ENCODE measurements at regions not wholly inside any gene's neighbourhood (a gene's known extent, or its start where the extent isn't known, plus 50 kb on each side); places are given as distances from the start of the nearest gene placed in this dataset.

GRCh38 chr10:83648201-83648600 is 491.1 kb upstream of the GHITM start:
- TF ChIP-seq, protein P1, sequence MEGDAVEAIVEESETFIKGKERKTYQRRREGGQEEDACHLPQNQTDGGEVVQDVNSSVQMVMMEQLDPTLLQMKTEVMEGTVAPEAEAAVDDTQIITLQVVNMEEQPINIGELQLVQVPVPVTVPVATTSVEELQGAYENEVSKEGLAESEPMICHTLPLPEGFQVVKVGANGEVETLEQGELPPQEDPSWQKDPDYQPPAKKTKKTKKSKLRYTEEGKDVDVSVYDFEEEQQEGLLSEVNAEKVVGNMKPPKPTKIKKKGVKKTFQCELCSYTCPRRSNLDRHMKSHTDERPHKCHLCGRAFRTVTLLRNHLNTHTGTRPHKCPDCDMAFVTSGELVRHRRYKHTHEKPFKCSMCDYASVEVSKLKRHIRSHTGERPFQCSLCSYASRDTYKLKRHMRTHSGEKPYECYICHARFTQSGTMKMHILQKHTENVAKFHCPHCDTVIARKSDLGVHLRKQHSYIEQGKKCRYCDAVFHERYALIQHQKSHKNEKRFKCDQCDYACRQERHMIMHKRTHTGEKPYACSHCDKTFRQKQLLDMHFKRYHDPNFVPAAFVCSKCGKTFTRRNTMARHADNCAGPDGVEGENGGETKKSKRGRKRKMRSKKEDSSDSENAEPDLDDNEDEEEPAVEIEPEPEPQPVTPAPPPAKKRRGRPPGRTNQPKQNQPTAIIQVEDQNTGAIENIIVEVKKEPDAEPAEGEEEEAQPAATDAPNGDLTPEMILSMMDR (IDR thresholded peaks at IDR 0.05): no peak
- no peak for TF ChIP-seq POLR2A (IDR thresholded peaks at IDR 0.05)
